Retinal pigment epithelial cell (primary cell): ENCODE measurements at regions not wholly inside any gene's neighbourhood (a gene's known extent, or its start where the extent isn't known, plus 50 kb on each side); places are given as distances from the start of the nearest gene placed in this dataset.

ENCODE experiments used
- DNase-seq: peaks from one replicate; pipeline ENCODE4 v3.0.0-alpha.2; 2010; ENCODE audit warnings: low read depth
- H3K4me3 ChIP-seq: 2 replicates; pipeline ENCODE4 v1.5.1; 2011; ENCODE audit warnings: mild to moderate bottlenecking, low read length, control low read depth, moderate library complexity
- TF ChIP-seq, protein P1 (sequence below): conservative IDR thresholded peaks from 2 replicates; pipeline ENCODE4 v1.5.1; 2011; ENCODE audit warnings: low read depth, low read length, control low read depth, inconsistent platforms

- H3K4me3 ChIP-seq = no peak overlapping the region
- TF ChIP-seq, protein P1, sequence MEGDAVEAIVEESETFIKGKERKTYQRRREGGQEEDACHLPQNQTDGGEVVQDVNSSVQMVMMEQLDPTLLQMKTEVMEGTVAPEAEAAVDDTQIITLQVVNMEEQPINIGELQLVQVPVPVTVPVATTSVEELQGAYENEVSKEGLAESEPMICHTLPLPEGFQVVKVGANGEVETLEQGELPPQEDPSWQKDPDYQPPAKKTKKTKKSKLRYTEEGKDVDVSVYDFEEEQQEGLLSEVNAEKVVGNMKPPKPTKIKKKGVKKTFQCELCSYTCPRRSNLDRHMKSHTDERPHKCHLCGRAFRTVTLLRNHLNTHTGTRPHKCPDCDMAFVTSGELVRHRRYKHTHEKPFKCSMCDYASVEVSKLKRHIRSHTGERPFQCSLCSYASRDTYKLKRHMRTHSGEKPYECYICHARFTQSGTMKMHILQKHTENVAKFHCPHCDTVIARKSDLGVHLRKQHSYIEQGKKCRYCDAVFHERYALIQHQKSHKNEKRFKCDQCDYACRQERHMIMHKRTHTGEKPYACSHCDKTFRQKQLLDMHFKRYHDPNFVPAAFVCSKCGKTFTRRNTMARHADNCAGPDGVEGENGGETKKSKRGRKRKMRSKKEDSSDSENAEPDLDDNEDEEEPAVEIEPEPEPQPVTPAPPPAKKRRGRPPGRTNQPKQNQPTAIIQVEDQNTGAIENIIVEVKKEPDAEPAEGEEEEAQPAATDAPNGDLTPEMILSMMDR = no peak
- DNase-seq = no peak
Observed at GRCh38 chr16:16882766-16883165, 503.8 kb downstream of the NPIPA7 start.

- no peak overlapping the region for H3K4me3 ChIP-seq
- TF ChIP-seq, protein P1 = no peak
Observed at GRCh38 chr16:16884451-16884850, 505.5 kb downstream of the NPIPA7 start.

GRCh38 chr16:16887193-16887592 is 508.3 kb downstream of the NPIPA7 start:
- no peak for DNase-seq
- TF ChIP-seq, protein P1 = no peak
- no peak overlapping the region for H3K4me3 ChIP-seq

More at GRCh38 chr16:16884451-16884850, 505.5 kb downstream of the NPIPA7 start:
- DNase-seq = no peak

DNA sequence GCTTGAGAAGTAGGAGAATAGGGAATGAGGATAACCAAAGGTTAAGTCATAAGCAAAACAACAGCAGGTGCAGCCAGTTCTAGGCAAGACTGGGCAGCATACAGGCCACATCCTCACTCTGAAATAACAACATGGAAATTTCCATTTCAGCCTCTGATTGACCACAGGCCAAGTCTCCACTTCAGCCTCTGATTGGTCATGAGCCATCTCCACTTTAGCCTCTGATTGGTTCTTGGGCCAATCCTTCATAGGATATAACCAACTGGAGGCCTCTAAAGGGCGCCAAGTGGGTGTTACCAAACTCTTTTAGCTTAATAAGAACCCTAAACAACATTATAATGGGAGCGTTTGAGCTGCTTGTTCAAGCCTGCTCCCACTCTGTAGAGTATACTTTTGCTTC is 512.0 kb downstream of the NPIPA7 start:
- H3K4me3 ChIP-seq = no peak overlapping the region
- DNase-seq = no peak
- TF ChIP-seq, protein P1 = no peak

DNA sequence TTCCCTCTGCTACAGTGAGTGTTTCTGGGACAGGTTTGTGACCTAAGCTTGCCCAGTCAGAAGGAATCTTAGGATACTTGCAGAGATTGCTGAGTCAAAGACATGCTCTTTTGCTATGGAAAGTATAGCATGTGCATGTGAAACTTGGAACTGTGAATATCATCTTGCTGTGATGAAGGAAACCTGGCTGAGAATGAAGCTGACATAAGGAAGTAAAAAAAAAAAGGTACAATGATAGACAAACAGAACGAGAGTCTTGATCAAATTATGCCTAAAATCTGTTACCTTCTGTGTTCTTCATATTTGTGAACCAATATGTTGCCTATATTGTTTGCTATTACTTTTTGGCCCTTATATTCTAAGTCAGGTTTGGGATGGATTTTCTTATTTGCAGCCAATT is 525.7 kb downstream of the NPIPA7 start:
- TF ChIP-seq, protein P1 = no peak
- no peak for DNase-seq
- no peak overlapping the region for H3K4me3 ChIP-seq

- no peak overlapping the region for H3K4me3 ChIP-seq
- DNase-seq = no peak
- TF ChIP-seq, protein P1 = no peak
Observed at GRCh38 chr16:16905850-16906249, 526.9 kb downstream of the NPIPA7 start.

GRCh38 chr16:16907089-16907488 is 528.1 kb downstream of the NPIPA7 start:
- DNase-seq = no peak
- TF ChIP-seq, protein P1 = no peak
- H3K4me3 ChIP-seq = no peak overlapping the region
